Ectodermal cell (in vitro differentiated cells): ENCODE measurements at regions not wholly inside any gene's neighbourhood (a gene's known extent, or its start where the extent isn't known, plus 50 kb on each side); places are given as distances from the start of the nearest gene placed in this dataset.
"Not testable (repeated sequence)": the region's sequence is repeated elsewhere in the genome, so short reads cannot be mapped to it uniquely, and the experiment has no call there.

Experiments used
- H3K27ac ChIP-seq: 2 replicates; pipeline ENCODE4 v1.7.0; 2013; ENCODE audit warnings: mild to moderate bottlenecking, low read depth, low read length; ENCODE audit not compliant: insufficient read depth, poor library complexity, severe bottlenecking
- H3K27me3 ChIP-seq: 2 replicates; pipeline ENCODE4 v1.7.0; 2013; ENCODE audit warnings: mild to moderate bottlenecking, low read length; ENCODE audit not compliant: insufficient read depth, control insufficient read depth, poor library complexity, severe bottlenecking
- H3K36me3 ChIP-seq: one replicate; pipeline ENCODE4 v1.7.0; 2013; ENCODE audit warnings: low read length; ENCODE audit not compliant: control insufficient read depth, insufficient read depth
- H3K4me1 ChIP-seq: one replicate; pipeline ENCODE4 v1.7.0; 2013; ENCODE audit warnings: low read length; ENCODE audit not compliant: control insufficient read depth, insufficient read depth
- H3K4me3 ChIP-seq: 2 replicates; pipeline ENCODE4 v1.7.0; 2013; ENCODE audit warnings: low read depth, low read length, control low read depth; ENCODE audit not compliant: insufficient read depth
- H3K9me3 ChIP-seq: 2 replicates; pipeline ENCODE4 v1.7.0; 2013; ENCODE audit warnings: mild to moderate bottlenecking, low read length, moderate library complexity; ENCODE audit not compliant: control insufficient read depth
- WGBS, 2 experiments: methylation state at CpG; one replicate each; pipeline ENCODE4 v1.1.7; 2013; ENCODE audit warnings: missing lambda C conversion rate in 2 of 2; 5-methylcytosine and 5-hydroxymethylcytosine counted together

GRCh38 chr2:154978244-154978643 is 279.7 kb downstream of the KCNJ3 start:
- no peak overlapping the region for H3K4me3 ChIP-seq
- H3K9me3 ChIP-seq = no peaks in the 10 kb centered on the region
- H3K27me3 ChIP-seq = no peaks in the 10 kb centered on the region
- no peaks in the 10 kb centered on the region for H3K4me1 ChIP-seq
- no peak overlapping the region for H3K27ac ChIP-seq
- WGBS, 2 experiments = 93% methylated on average over 4 of the region's 4 CpGs
- no peaks in the 10 kb centered on the region for H3K36me3 ChIP-seq

GRCh38 chr2:154974041-154974440 is 275.5 kb downstream of the KCNJ3 start:
- Histone ChIP-seq H3K27me3 (no peaks in the 10 kb centered on the region), H3K4me1 (peaks cover 3% of the 10 kb centered on the region), H3K4me3 (no peak overlapping the region), H3K27ac (no peak overlapping the region), H3K9me3 (no peaks in the 10 kb centered on the region), H3K36me3 (no peaks in the 10 kb centered on the region)
- WGBS, 2 experiments = 83 to 88% methylated on average over 1 of the region's 2 CpGs

GRCh38 chr2:154963511-154963910 is 265.0 kb downstream of the KCNJ3 start:
- H3K27me3 ChIP-seq = no peaks in the 10 kb centered on the region
- WGBS, 2 experiments = 83 to 93% methylated on average over 1 of the region's 1 CpG
- H3K4me1 ChIP-seq = no peaks in the 10 kb centered on the region

DNA sequence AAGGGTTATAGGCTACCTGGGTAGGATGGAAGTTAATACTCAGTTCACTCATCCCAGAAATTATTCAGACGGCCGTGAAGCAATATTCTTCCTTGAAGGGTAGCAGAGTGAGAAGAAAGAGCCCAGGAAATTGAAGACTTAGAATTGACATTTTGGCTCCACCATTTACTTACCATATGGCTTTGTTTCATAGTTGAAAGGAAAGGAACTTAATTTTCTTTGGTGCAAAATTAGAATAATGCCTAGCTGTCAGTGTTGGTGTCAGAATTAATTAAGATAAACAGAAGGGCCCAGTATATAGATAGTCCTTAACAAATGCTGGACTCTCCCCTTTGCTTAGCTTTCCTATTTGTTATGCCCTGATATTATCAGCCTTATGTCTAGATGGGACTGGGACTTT is 263.2 kb downstream of the KCNJ3 start:
- WGBS, 2 experiments = 92% methylated on average over 2 of the region's 2 CpGs; no CpG with 5 or more reads in 1 of the 2 experiments
- no peaks in the 10 kb centered on the region for H3K4me1 ChIP-seq
- no peak overlapping the region for H3K4me3 ChIP-seq
- no peaks in the 10 kb centered on the region for H3K36me3 ChIP-seq
- H3K9me3 ChIP-seq = no peaks in the 10 kb centered on the region
- no peaks in the 10 kb centered on the region for H3K27me3 ChIP-seq
- no peak overlapping the region for H3K27ac ChIP-seq

More at GRCh38 chr2:154963511-154963910, 265.0 kb downstream of the KCNJ3 start:
- Histone ChIP-seq H3K27ac (no peak overlapping the region), H3K36me3 (no peaks in the 10 kb centered on the region), H3K4me3 (no peak overlapping the region), H3K9me3 (no peaks in the 10 kb centered on the region)

DNA sequence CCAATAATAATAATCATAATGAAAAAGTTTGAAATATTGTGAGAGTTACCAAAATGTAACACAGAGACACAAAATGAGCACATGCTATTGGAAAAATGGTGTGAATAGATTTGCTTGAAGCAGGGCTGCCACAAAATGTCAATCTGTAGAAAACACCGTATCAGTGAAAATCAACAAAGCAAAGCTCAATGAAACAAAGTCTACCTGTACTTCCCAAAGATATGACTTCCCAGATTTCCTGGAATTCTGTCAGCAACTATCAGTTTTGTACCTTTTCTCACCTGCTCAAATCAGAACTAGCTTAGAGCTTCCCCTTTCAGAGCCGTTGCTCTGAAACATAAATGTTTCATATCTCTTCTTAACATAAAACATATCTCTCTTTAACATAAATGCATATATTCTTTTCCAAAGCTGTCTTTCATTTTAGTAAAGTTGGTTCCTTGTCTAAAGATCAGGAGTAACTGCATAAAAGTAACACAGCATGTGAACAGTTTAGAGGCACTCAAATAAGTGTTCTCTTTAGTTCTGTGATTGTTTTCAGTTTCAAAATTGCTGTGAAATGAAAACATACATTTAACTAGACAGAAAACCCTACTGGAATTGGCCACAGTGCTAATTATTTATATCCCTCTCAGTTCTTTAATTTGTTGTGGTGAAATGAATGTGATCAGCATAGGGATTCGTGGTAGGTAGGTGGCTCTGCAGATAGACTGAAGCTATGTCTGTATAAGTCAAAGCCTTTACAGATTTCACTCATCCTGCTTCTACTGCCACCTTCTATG is 262.5 kb downstream of the KCNJ3 start:
- H3K36me3 ChIP-seq = no peaks in the 10 kb centered on the region
- H3K4me3 ChIP-seq = no peak overlapping the region
- WGBS, 2 experiments = 85 to 99% methylated on average over 2 to 3 of the region's 3 CpGs
- H3K27me3 ChIP-seq = no peaks in the 10 kb centered on the region
- H3K27ac ChIP-seq = no peak overlapping the region
- H3K4me1 ChIP-seq = no peaks in the 10 kb centered on the region
- H3K9me3 ChIP-seq = no peaks in the 10 kb centered on the region

GRCh38 chr2:154952346-154952980 is 254.0 kb downstream of the KCNJ3 start:
- Histone ChIP-seq H3K27me3 (no peaks in the 10 kb centered on the region), H3K4me3 (no peak overlapping the region), H3K9me3 (no peaks in the 10 kb centered on the region), H3K36me3 (no peaks in the 10 kb centered on the region), H3K4me1 (no peaks in the 10 kb centered on the region), H3K27ac (no peak overlapping the region)
- 70 to 96% methylated on average over 3 to 4 of the region's 4 CpGs for WGBS, 2 experiments

DNA sequence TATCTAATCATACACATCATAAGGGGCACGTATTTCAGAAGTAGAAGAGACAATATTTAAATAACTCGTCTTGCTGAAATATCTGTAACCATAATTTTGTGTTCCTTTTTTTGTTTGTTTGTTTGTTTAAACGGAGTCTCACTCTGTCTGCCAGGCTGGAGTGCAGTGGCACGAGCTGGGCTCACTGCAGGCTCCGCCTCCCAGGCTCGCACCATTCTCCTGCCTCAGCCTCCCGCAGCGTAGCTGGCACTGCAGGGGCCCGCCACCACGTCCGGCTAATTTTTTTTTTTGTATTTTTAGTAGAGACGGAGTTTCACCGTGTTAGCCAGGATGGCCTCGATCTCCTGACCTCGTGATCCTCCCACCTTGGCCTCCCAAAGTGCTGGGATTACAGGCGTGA is 248.9 kb downstream of the KCNJ3 start:
- H3K27me3 ChIP-seq, H3K4me1 ChIP-seq, H3K9me3 ChIP-seq, H3K36me3 ChIP-seq, H3K27ac ChIP-seq, H3K4me3 ChIP-seq: not testable (repeated sequence)
- WGBS, 2 experiments = 93% methylated on average over 15 to 16 of the region's 16 CpGs

GRCh38 chr2:154945984-154946383 is 247.5 kb downstream of the KCNJ3 start:
- whole genome bisulfite sequencing, 2 experiments = 36% methylated on average over 1 of the region's 1 CpG; no CpG with 5 or more reads in 1 of the 2 experiments
- Histone ChIP-seq H3K4me1 (no peaks in the 10 kb centered on the region), H3K27me3 (no peaks in the 10 kb centered on the region), H3K4me3 (no peak overlapping the region), H3K27ac (no peak overlapping the region), H3K36me3 (no peaks in the 10 kb centered on the region), H3K9me3 (no peaks in the 10 kb centered on the region)

- Histone ChIP-seq H3K27ac (no peak overlapping the region), H3K9me3 (no peaks in the 10 kb centered on the region), H3K36me3 (no peaks in the 10 kb centered on the region), H3K27me3 (no peaks in the 10 kb centered on the region), H3K4me3 (no peak overlapping the region), H3K4me1 (no peaks in the 10 kb centered on the region)
These were observed 242.9 kb downstream of the KCNJ3 start for GRCh38 chr2:154941379-154941778.

DNA sequence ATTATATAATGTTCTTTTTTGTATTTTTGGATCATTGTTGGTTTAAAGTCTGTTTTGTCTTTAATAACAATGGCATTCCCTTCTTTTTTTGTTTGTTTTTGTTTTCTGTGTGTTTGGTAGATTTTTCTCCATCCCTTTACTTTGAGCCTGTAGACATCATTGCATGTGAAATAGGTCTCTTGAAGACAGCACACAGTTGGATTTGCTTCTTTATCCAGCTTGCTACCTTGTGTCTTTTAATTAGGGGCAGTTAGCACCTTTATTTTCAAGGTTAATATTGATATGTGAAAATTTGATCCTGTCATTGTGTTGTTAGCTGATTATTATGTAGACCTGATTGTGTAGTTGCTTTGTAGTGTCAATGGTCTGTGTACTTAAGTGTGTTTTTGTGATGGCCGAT is 235.7 kb downstream of the KCNJ3 start:
- Histone ChIP-seq H3K27me3 (no peaks in the 10 kb centered on the region), H3K27ac (no peak overlapping the region), H3K4me3 (no peak overlapping the region), H3K9me3 (no peaks in the 10 kb centered on the region), H3K4me1 (no peaks in the 10 kb centered on the region), H3K36me3 (no peaks in the 10 kb centered on the region)
- WGBS, 2 experiments = 80 to 88% methylated on average over 1 of the region's 1 CpG
